ENCODE measurements at regions not wholly inside any gene's neighbourhood (a gene's known extent, or its start where the extent isn't known, plus 50 kb on each side); places are given as distances from the start of the nearest gene placed in this dataset.

- Histone ChIP-seq H3K79me2 (replicated peaks; ENCODE audit: insufficient read depth) (no peaks in the 10 kb centered on the region), H3K27me3 (ENCODE audit: insufficient read depth) (no peaks in the 10 kb centered on the region), H4K20me1 (replicated peaks; ENCODE audit: insufficient read depth) (no peaks in the 10 kb centered on the region), H3K4me1 (ENCODE audit: insufficient read depth) (peaks cover 17% of the 10 kb centered on the region), H2AFZ (no peak overlapping the region), H3K27ac (ENCODE audit: low read depth) (no peak overlapping the region), H3K4me3 (no peak overlapping the region), H3K9me2 (ENCODE audit: insufficient read depth) (0 out of 2 replicates have a peak, but pooled peaks cover 2% of the 10 kb centered on the region), H3K36me3 (ENCODE audit: insufficient read depth) (no peaks in the 10 kb centered on the region), H3F3A (replicated peaks; ENCODE audit: low read depth) (no peaks in the 10 kb centered on the region), H3K4me2 (no peak overlapping the region)
- Mint-ChIP-seq H3K27me3 (ENCODE audit: insufficient read depth, low read depth, poor library complexity) (no peaks in the 10 kb centered on the region), H3K27ac (no peak overlapping the region), H3K4me1 (peaks cover 27% of the 10 kb centered on the region), H3K9me3 (no peaks in the 10 kb centered on the region), H3K36me3 (ENCODE audit: low read depth) (no peaks in the 10 kb centered on the region), H3K4me3 (no peak overlapping the region)
- TF ChIP-seq ZNF331 (CRISPR knock-in tag; IDR thresholded peaks at IDR 0.05; ENCODE audit: low read depth) (no peak), ZNF114 (CRISPR knock-in tag; IDR thresholded peaks at IDR 0.05) (no peak), STAT1 (IDR thresholded peaks at IDR 0.05; ENCODE audit: unreplicated experiment) (no peak), POLR2AphosphoS5 (IDR thresholded peaks at IDR 0.05; ENCODE audit: low read depth) (no peak), ETS1 (IDR thresholded peaks at IDR 0.05) (no peak), EZH2phosphoT487 (IDR thresholded peaks at IDR 0.05; ENCODE audit: unreplicated experiment) (no peak)
- DNase-seq (ENCODE audit: low spot score) (no peak), ATAC-seq (no peak)
Observed at GRCh38 chr9:95810814-95811213, 64.7 kb upstream of the ERCC6L2 start.

- ATAC-seq, result peak; percentile 48
- no peaks in the 10 kb centered on the region for H3F3A ChIP-seq (replicated peaks; ENCODE audit: low read depth)
- no peak overlapping the region for H3K27ac ChIP-seq (ENCODE audit: low read depth)
- H3K36me3 ChIP-seq (ENCODE audit: insufficient read depth), result no peaks in the 10 kb centered on the region
- H3K79me2 ChIP-seq (replicated peaks; ENCODE audit: insufficient read depth), result no peaks in the 10 kb centered on the region
- H3K27ac Mint-ChIP-seq, result no peak overlapping the region
- H3K27me3 Mint-ChIP-seq (ENCODE audit: insufficient read depth, low read depth, poor library complexity), result peaks cover 2% of the 10 kb centered on the region
- no peaks in the 10 kb centered on the region for H4K20me1 ChIP-seq (replicated peaks; ENCODE audit: insufficient read depth)
- no peak for TF ChIP-seq ETS1 (IDR thresholded peaks at IDR 0.05)
- peak; percentile 9 to 38; a peak in 2 of 4 replicates for TF ChIP-seq CTCF (conservative IDR thresholded peaks at IDR 0.05; ENCODE audit: low read depth in 2 of 2)
- DNase-seq (ENCODE audit: low spot score), result no peak
- H3K4me1 Mint-ChIP-seq, result peaks cover 20% of the 10 kb centered on the region
- no peak overlapping the region for H3K4me2 ChIP-seq
- H2AFZ ChIP-seq, result no peak overlapping the region
- H3K36me3 Mint-ChIP-seq (ENCODE audit: low read depth), result no peaks in the 10 kb centered on the region
- H3K9me3 Mint-ChIP-seq, result no peaks in the 10 kb centered on the region
- H3K27me3 ChIP-seq (ENCODE audit: insufficient read depth), result no peaks in the 10 kb centered on the region
- no peak overlapping the region for H3K4me3 Mint-ChIP-seq
- peaks cover 10% of the 10 kb centered on the region; the same call in 1 of the 2 replicates for H3K4me1 ChIP-seq (ENCODE audit: insufficient read depth)
- no peak overlapping the region for H3K4me3 ChIP-seq
- H3K9me2 ChIP-seq (ENCODE audit: insufficient read depth), result 0 out of 2 replicates have a peak, but pooled peaks cover 2% of the 10 kb centered on the region
Observed at GRCh38 chr9:95810133-95810532, 65.4 kb upstream of the ERCC6L2 start.

All from GM23338 (cell line).